ENCODE measurements at regions not wholly inside any gene's neighbourhood (a gene's known extent, or its start where the extent isn't known, plus 50 kb on each side); places are given as distances from the start of the nearest gene placed in this dataset.

- TF ChIP-seq EZH2 (optimal IDR thresholded peaks at IDR 0.05; ENCODE audit: low read depth, low read length) (no peak), CTCF (IDR thresholded peaks at IDR 0.05; ENCODE audit: low read length) (no peak)
These were observed 108.5 kb downstream of the DDX1 start for GRCh38 chr2:15700131-15700530.
